T-helper 1 cell (primary cell): ENCODE measurements at regions not wholly inside any gene's neighbourhood (a gene's known extent, or its start where the extent isn't known, plus 50 kb on each side); places are given as distances from the start of the nearest gene placed in this dataset.

Source experiments
- DNase-seq, 5 donors: peaks; one replicate each; pipeline ENCODE4 v3.0.0-alpha.2; 2012 to 2020

GRCh38 chr2:146853741-146854444, 990.9 kb upstream of the ACVR2A start:
- no peak for DNase-seq

GRCh38 chr2:146852661-146853060, 992.2 kb upstream of the ACVR2A start:
- DNase-seq: no peak

- DNase-seq: no peak
These were observed 994.1 kb upstream of the ACVR2A start for GRCh38 chr2:146850746-146851145.

- DNase-seq: no peak
These were observed 997.0 kb upstream of the ACVR2A start for GRCh38 chr2:146847846-146848245.

GRCh38 chr2:146844226-146844990, 1000.4 kb upstream of the ACVR2A start:
- DNase-seq: no peak

- no peak for DNase-seq
These were observed 1007.0 kb upstream of the ACVR2A start for GRCh38 chr2:146837857-146838256.

- no peak for DNase-seq
These were observed 1018.4 kb upstream of the ACVR2A start for GRCh38 chr2:146826388-146826787.

- no peak for DNase-seq
These were observed 1023.0 kb upstream of the ACVR2A start for GRCh38 chr2:146821836-146822316.

- DNase-seq: no peak
These were observed 1024.2 kb upstream of the ACVR2A start for GRCh38 chr2:146820672-146821071.

- no peak for DNase-seq
These were observed 1026.7 kb upstream of the ACVR2A start for GRCh38 chr2:146818122-146818521.

- DNase-seq: no peak
These were observed 1027.2 kb upstream of the ACVR2A start for GRCh38 chr2:146817613-146818012.

GRCh38 chr2:146814971-146815370, 1029.9 kb upstream of the ACVR2A start:
- no peak for DNase-seq

- DNase-seq: no peak
These were observed 1037.2 kb upstream of the ACVR2A start for GRCh38 chr2:146807568-146808168.

- no peak for DNase-seq
These were observed 1038.3 kb upstream of the ACVR2A start for GRCh38 chr2:146806364-146807005.

GRCh38 chr2:146804288-146804687, 1040.5 kb upstream of the ACVR2A start:
- DNase-seq: no peak

- DNase-seq: no peak
These were observed 1042.9 kb upstream of the ACVR2A start for GRCh38 chr2:146801886-146802285.

- no peak for DNase-seq
These were observed 1058.4 kb upstream of the ACVR2A start for GRCh38 chr2:146786396-146786795.

- DNase-seq: no peak
These were observed 1059.7 kb upstream of the ACVR2A start for GRCh38 chr2:146785101-146785500.

GRCh38 chr2:146784602-146785001, 1060.2 kb upstream of the ACVR2A start:
- no peak for DNase-seq

- DNase-seq: no peak
These were observed 1067.6 kb upstream of the ACVR2A start for GRCh38 chr2:146777181-146777580.

- DNase-seq: no peak
These were observed 1068.2 kb upstream of the ACVR2A start for GRCh38 chr2:146776596-146776995.

GRCh38 chr2:146771531-146771930, 1073.3 kb upstream of the ACVR2A start:
- no peak for DNase-seq

GRCh38 chr2:146764301-146764700, 1080.5 kb upstream of the ACVR2A start:
- DNase-seq: no peak
